Panc1 (cell line): ENCODE measurements at regions not wholly inside any gene's neighbourhood (a gene's known extent, or its start where the extent isn't known, plus 50 kb on each side); places are given as distances from the start of the nearest gene placed in this dataset.

Experiments
- ATAC-seq: fragments of 200-7000 bp; cut with Tn5 transposase; 2 replicates; pipeline ENCODE4 v1.9.1; 2020; ENCODE audit warnings: mild to moderate bottlenecking, moderate library complexity
- BruUV-seq: library from RNA; stranded (reverse); fragments of 400-500 nt; replicated peaks from 2 replicates; lab custom pipeline; 2021; lab: Mats Ljungman, UMichigan
- CTCF ChIA-PET: fragments of 300-600 bp; sonication (Branson Sonifier 250); formaldehyde crosslinking; loops from one replicate; lab custom pipeline; 2022; ENCODE audit warnings: antibody characterized with exemption; lab: Charles Lee
- POLR2A ChIA-PET: fragments of 300-600 bp; sonication (Branson Sonifier 250); formaldehyde crosslinking; loops from one replicate; lab custom pipeline; 2022; ENCODE audit warnings: antibody characterized with exemption; lab: Charles Lee
- DNase-seq: peaks from one replicate; pipeline ENCODE4 v3.0.0-alpha.2; 2010; ENCODE audit warnings: low read depth, low spot score
- H3K27ac ChIP-seq: 2 replicates; pipeline ENCODE4 v1.5.1; 2011; ENCODE audit warnings: mild to moderate bottlenecking, low read length, inconsistent platforms
- H3K27me3 ChIP-seq: fragments of 200-500 bp; sonication (Bioruptor generic); 2 replicates; pipeline ENCODE4 v1.6.0; 2014; ENCODE audit warnings: low read length, inconsistent platforms; ENCODE audit not compliant: control insufficient read depth, insufficient read depth
- H3K36me3 ChIP-seq: fragments of 200-500 bp; sonication (Bioruptor generic); 2 replicates; pipeline ENCODE4 v1.5.1; 2014; ENCODE audit warnings: inconsistent platforms, mild to moderate bottlenecking, low read length, moderate library complexity; ENCODE audit not compliant: control insufficient read depth, insufficient read depth
- H3K4me1 ChIP-seq: 2 replicates; pipeline ENCODE4 v1.5.1; 2011; ENCODE audit warnings: inconsistent platforms, mild to moderate bottlenecking, low read length, moderate library complexity; ENCODE audit not compliant: control insufficient read depth, insufficient read depth
- H3K4me3 ChIP-seq, 2 experiments: 2 replicates each; pipeline ENCODE4 v1.5.1; 2011 to 2012; ENCODE audit warnings: low read depth in 2 of 2, low read length in 2 of 2, mild to moderate bottlenecking in 2 of 2, inconsistent platforms in 1 of 2, moderate library complexity in 1 of 2
- H3K9me3 ChIP-seq: fragments of 200-500 bp; sonication (Bioruptor generic); 2 replicates; pipeline ENCODE4 v1.5.1; 2014; ENCODE audit warnings: low read depth, mild to moderate bottlenecking, inconsistent platforms, low read length, moderate library complexity; ENCODE audit not compliant: control insufficient read depth, insufficient read depth
- CTCF ChIP-seq: fragments of 450-650 bp; IDR thresholded peaks from 2 replicates; pipeline ENCODE4 v1.5.1; 2017; ENCODE audit warnings: mild to moderate bottlenecking
- POLR2AphosphoS5 ChIP-seq: IDR thresholded peaks from 2 replicates; pipeline ENCODE4 v1.6.1; 2012; ENCODE audit warnings: mild to moderate bottlenecking, low read depth, low read length, moderate library complexity
- REST ChIP-seq, 2 experiments: IDR thresholded peaks; 2 replicates each; pipeline ENCODE4 v1.6.1; 2011 to 2012; ENCODE audit warnings: low read depth in 2 of 2, control low read depth in 1 of 2, low read length in 1 of 2, mild to moderate bottlenecking in 1 of 2, moderate library complexity in 1 of 2; ENCODE audit not compliant: insufficient read depth in 1 of 2
- SIN3A ChIP-seq: IDR thresholded peaks from 2 replicates; pipeline ENCODE4 v1.6.1; 2012; ENCODE audit warnings: low read depth, mild to moderate bottlenecking, low read length, moderate library complexity, borderline replicate concordance; ENCODE audit not compliant: insufficient read depth
- TCF7L2 ChIP-seq: IDR thresholded peaks from 2 replicates; pipeline ENCODE4 v1.6.1; 2011; ENCODE audit warnings: mild to moderate bottlenecking, low read depth, low read length, inconsistent platforms
- in situ Hi-C: cut with HindIII; loops from 2 replicates; pipeline ENCODE4 v1.10.0; 2016; ENCODE audit warnings: low sequenced_read_pairs, low pct_unique_long_range_greater_than_20kb
- intact Hi-C: fragments of 100-400 bp; cut with micrococcal nuclease; formaldehyde crosslinking; loops from one replicate; pipeline ENCODE4 v1.10.0; 2022; ENCODE audit not compliant: unreplicated experiment

GRCh38 chr6:62968834-62969233, 242.4 kb upstream of the FKBP1C start:
- Histone ChIP-seq H3K4me1 (no peaks in the 10 kb centered on the region), H3K4me3 (no peak overlapping the region), H3K9me3 (no peaks in the 10 kb centered on the region), H3K36me3 (no peaks in the 10 kb centered on the region), H3K27ac (no peak overlapping the region), H3K27me3 (no peaks in the 10 kb centered on the region)
- ChIA-PET POLR2A (no interaction called here), CTCF (no interaction called here)
- in situ Hi-C loops (no loop called here), intact Hi-C loops (no loop called here)
- no TSS peak for BruUV-seq
- DNase-seq (no peak), ATAC-seq (no peak)
- TF ChIP-seq REST (IDR thresholded peaks at IDR 0.05; ENCODE audit: insufficient read depth in 1 of 2, low read depth in 2 of 2, low read length in 1 of 2) (no peak), TCF7L2 (no peak), CTCF (no peak), POLR2AphosphoS5 (no peak), SIN3A (no peak)

- ChIA-PET CTCF (no interaction called here), POLR2A (no interaction called here)
- DNase-seq (no peak), ATAC-seq (no peak)
- in situ Hi-C loops: no loop called here
- Histone ChIP-seq H3K27me3 (no peaks in the 10 kb centered on the region), H3K9me3 (no peaks in the 10 kb centered on the region), H3K36me3 (no peaks in the 10 kb centered on the region), H3K4me1 (no peaks in the 10 kb centered on the region), H3K4me3 (no peak overlapping the region), H3K27ac (no peak overlapping the region)
- BruUV-seq: no TSS peak
- intact Hi-C loops: no loop called here
- TF ChIP-seq TCF7L2: no peak
- TF ChIP-seq CTCF: no peak
- no peak for TF ChIP-seq POLR2AphosphoS5
- no peak for TF ChIP-seq REST (IDR thresholded peaks at IDR 0.05; ENCODE audit: insufficient read depth in 1 of 2, low read depth in 2 of 2, low read length in 1 of 2)
- TF ChIP-seq SIN3A: no peak
Measured at GRCh38 chr6:62971976-62972658, 239.2 kb upstream of the FKBP1C start.
